GM23338 (cell line): ENCODE measurements at regions not wholly inside any gene's neighbourhood (a gene's known extent, or its start where the extent isn't known, plus 50 kb on each side); places are given as distances from the start of the nearest gene placed in this dataset.

Source experiments
- EZH2 ChIP-seq: fragments of 200-600 bp; sonication (generic); IDR thresholded peaks from one replicate; pipeline ENCODE4 v1.8.0; 2017; ENCODE audit warnings: antibody characterized with exemption, mild to moderate bottlenecking, low read depth; ENCODE audit not compliant: unreplicated experiment
- EZH2phosphoT487 ChIP-seq: fragments of 200-600 bp; sonication (generic); IDR thresholded peaks from one replicate; pipeline ENCODE4 v1.8.1; 2018; ENCODE audit warnings: antibody characterized with exemption; ENCODE audit not compliant: unreplicated experiment
- POLR2AphosphoS5 ChIP-seq: IDR thresholded peaks from 2 replicates; pipeline ENCODE4 v1.6.1; 2016; ENCODE audit warnings: antibody characterized with exemption, low read depth
- ZNF331 ChIP-seq: fragments of 250-450 bp; sonication (Bioruptor Pico); IDR thresholded peaks from 2 replicates; pipeline ENCODE4 v1.5.0; 2020; ENCODE audit warnings: low read depth, mild to moderate bottlenecking, moderate library complexity
- TF ChIP-seq, protein P1 (sequence below), 2 experiments: fragments of 200-600 bp in 1 of 2; sonication (generic) in 1 of 2; conservative IDR thresholded peaks; 2 replicates each; pipeline versions ENCODE4 v1.5.1 to v1.6.1; 2016 to 2017; ENCODE audit warnings: antibody characterized with exemption in 2 of 2, low read depth in 2 of 2, mild to moderate bottlenecking in 2 of 2, moderate library complexity in 1 of 2
- TF ChIP-seq, protein P2 (sequence below): IDR thresholded peaks from 2 replicates; pipeline ENCODE4 v1.6.1; 2016; ENCODE audit warnings: antibody characterized with exemption

DNA sequence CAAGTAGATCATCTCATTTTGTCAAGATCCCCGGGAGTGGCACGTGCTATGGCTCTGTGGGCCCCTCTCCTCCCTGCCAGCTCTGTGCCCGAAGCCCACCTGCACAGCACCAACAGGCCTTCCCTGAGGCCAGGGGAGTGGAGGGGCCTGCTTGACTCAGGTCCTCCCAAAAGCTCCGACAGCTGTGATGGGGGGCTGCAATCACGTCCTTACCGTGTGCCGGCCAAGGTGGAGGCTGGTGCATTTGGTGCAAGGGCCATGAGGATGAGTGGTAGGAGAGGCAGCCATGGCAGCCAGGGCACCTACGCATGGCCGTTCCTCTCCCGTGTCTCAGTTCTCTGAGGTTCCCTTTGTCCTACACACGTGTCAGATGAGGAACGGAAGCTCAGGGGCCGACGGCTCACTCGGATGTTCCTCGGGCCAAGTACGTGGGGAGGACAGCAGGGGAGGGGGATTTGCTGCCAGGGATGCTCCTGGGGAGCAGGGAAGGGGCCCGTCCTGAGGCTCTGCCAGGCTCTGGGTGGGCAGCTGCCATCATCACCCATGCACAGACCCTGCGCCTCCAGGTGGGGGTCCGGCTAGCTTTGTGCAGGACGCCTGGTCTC lies 95.8 kb downstream of the HMX1 start:
- TF ChIP-seq, protein P1, sequence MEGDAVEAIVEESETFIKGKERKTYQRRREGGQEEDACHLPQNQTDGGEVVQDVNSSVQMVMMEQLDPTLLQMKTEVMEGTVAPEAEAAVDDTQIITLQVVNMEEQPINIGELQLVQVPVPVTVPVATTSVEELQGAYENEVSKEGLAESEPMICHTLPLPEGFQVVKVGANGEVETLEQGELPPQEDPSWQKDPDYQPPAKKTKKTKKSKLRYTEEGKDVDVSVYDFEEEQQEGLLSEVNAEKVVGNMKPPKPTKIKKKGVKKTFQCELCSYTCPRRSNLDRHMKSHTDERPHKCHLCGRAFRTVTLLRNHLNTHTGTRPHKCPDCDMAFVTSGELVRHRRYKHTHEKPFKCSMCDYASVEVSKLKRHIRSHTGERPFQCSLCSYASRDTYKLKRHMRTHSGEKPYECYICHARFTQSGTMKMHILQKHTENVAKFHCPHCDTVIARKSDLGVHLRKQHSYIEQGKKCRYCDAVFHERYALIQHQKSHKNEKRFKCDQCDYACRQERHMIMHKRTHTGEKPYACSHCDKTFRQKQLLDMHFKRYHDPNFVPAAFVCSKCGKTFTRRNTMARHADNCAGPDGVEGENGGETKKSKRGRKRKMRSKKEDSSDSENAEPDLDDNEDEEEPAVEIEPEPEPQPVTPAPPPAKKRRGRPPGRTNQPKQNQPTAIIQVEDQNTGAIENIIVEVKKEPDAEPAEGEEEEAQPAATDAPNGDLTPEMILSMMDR (conservative IDR thresholded peaks at IDR 0.05; ENCODE audit: low read depth in 2 of 2) = no peak
- TF ChIP-seq ZNF331 = no peak
- TF ChIP-seq EZH2phosphoT487 = no peak
- TF ChIP-seq EZH2 = no peak
- TF ChIP-seq POLR2AphosphoS5 = no peak
- TF ChIP-seq, protein P2, sequence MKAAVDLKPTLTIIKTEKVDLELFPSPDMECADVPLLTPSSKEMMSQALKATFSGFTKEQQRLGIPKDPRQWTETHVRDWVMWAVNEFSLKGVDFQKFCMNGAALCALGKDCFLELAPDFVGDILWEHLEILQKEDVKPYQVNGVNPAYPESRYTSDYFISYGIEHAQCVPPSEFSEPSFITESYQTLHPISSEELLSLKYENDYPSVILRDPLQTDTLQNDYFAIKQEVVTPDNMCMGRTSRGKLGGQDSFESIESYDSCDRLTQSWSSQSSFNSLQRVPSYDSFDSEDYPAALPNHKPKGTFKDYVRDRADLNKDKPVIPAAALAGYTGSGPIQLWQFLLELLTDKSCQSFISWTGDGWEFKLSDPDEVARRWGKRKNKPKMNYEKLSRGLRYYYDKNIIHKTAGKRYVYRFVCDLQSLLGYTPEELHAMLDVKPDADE = no peak
